22Rv1 (cell line): ENCODE measurements at regions not wholly inside any gene's neighbourhood (a gene's known extent, or its start where the extent isn't known, plus 50 kb on each side); places are given as distances from the start of the nearest gene placed in this dataset.

Source experiments
- ZFX ChIP-seq: fragments of 450-650 bp; IDR thresholded peaks from 2 replicates; pipeline ENCODE4 v1.6.1; 2017; ENCODE audit warnings: antibody characterized with exemption, borderline replicate concordance
- TF ChIP-seq, protein P1 (sequence below): fragments of 450-650 bp; IDR thresholded peaks from 2 replicates; pipeline ENCODE4 v1.5.1; 2017; ENCODE audit warnings: mild to moderate bottlenecking

DNA sequence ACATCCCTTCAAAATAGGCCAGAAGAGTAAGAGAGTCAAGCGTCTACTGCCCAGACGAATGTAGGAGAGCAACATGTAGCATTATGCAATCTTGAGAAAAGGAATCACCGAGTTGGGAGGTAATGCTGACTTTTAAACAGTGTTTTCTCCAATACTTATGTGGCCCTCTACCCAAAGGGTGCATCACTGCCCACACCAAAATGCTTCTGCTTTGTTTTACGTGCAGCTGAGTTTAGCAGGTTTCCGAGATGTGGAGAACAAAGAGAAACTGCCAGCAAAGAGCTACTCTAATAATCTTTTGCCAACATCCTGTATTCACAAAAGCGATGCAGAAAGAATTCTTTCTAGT, 63.4 kb upstream of the ZEB2 start:
- TF ChIP-seq, protein P1, sequence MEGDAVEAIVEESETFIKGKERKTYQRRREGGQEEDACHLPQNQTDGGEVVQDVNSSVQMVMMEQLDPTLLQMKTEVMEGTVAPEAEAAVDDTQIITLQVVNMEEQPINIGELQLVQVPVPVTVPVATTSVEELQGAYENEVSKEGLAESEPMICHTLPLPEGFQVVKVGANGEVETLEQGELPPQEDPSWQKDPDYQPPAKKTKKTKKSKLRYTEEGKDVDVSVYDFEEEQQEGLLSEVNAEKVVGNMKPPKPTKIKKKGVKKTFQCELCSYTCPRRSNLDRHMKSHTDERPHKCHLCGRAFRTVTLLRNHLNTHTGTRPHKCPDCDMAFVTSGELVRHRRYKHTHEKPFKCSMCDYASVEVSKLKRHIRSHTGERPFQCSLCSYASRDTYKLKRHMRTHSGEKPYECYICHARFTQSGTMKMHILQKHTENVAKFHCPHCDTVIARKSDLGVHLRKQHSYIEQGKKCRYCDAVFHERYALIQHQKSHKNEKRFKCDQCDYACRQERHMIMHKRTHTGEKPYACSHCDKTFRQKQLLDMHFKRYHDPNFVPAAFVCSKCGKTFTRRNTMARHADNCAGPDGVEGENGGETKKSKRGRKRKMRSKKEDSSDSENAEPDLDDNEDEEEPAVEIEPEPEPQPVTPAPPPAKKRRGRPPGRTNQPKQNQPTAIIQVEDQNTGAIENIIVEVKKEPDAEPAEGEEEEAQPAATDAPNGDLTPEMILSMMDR, result no peak
- TF ChIP-seq ZFX, result no peak
